ENCODE measurements at regions not wholly inside any gene's neighbourhood (a gene's known extent, or its start where the extent isn't known, plus 50 kb on each side); places are given as distances from the start of the nearest gene placed in this dataset.

GRCh38 chr6:121917263-121917829 is 481.9 kb downstream of the GJA1 start:
- no peak overlapping the region for H3K4me2 ChIP-seq (ENCODE audit: low read length)
- H3F3A ChIP-seq (ENCODE audit: low read length, unreplicated experiment): no peaks in the 10 kb centered on the region
- TF ChIP-seq EZH2phosphoT487 (IDR thresholded peaks at IDR 0.05; ENCODE audit: borderline replicate concordance, low read length) (no peak), CTCF (conservative IDR thresholded peaks at IDR 0.05; ENCODE audit: low read depth, low read length) (no peak), EZH2 (IDR thresholded peaks at IDR 0.05; ENCODE audit: low read length, unreplicated experiment) (no peak)
- no peak overlapping the region for H3K4me3 ChIP-seq (ENCODE audit: low read length)
- H3K27ac ChIP-seq (ENCODE audit: low read length): no peak overlapping the region
- BruUV-seq (replicated peaks): no TSS peak
- no peak overlapping the region for H3K9ac ChIP-seq (ENCODE audit: low read length)
- CTCF ChIA-PET: no interaction called here
- H3K36me3 ChIP-seq (ENCODE audit: low read depth, low read length): no peaks in the 10 kb centered on the region
- no peaks in the 10 kb centered on the region for H4K20me1 ChIP-seq (ENCODE audit: low read length)
- H3K4me1 ChIP-seq (ENCODE audit: insufficient read depth, low read length): no peaks in the 10 kb centered on the region
- POLR2A ChIA-PET (ENCODE audit: unreplicated experiment): no interaction called here
- intact Hi-C loops (cut with micrococcal nuclease): no loop called here
- no peak overlapping the region for H2AFZ ChIP-seq (ENCODE audit: low read length)
- DNase-seq (no peak), ATAC-seq (no peak)
- H3K9me3 ChIP-seq (ENCODE audit: low read length): no peaks in the 10 kb centered on the region
- H3K9me2 ChIP-seq (replicated peaks; ENCODE audit: low read length): no peaks in the 10 kb centered on the region
- no peaks in the 10 kb centered on the region for H3K27me3 ChIP-seq (ENCODE audit: low read length)
- H3K79me2 ChIP-seq (ENCODE audit: low read length): no peaks in the 10 kb centered on the region

- Histone ChIP-seq H3K4me2 (ENCODE audit: low read length) (no peak overlapping the region), H2AFZ (ENCODE audit: low read length) (no peak overlapping the region), H3K9ac (ENCODE audit: low read length) (no peak overlapping the region), H3K4me1 (ENCODE audit: insufficient read depth, low read length) (no peaks in the 10 kb centered on the region), H4K20me1 (ENCODE audit: low read length) (no peaks in the 10 kb centered on the region), H3K9me2 (replicated peaks; ENCODE audit: low read length) (no peaks in the 10 kb centered on the region), H3K27me3 (ENCODE audit: low read length) (no peaks in the 10 kb centered on the region), H3K4me3 (ENCODE audit: low read length) (no peak overlapping the region), H3K36me3 (ENCODE audit: low read depth, low read length) (no peaks in the 10 kb centered on the region), H3F3A (ENCODE audit: low read length, unreplicated experiment) (no peaks in the 10 kb centered on the region), H3K9me3 (ENCODE audit: low read length) (no peaks in the 10 kb centered on the region), H3K27ac (ENCODE audit: low read length) (no peak overlapping the region), H3K79me2 (ENCODE audit: low read length) (no peaks in the 10 kb centered on the region)
- DNase-seq (no peak), ATAC-seq (no peak)
- no TSS peak for BruUV-seq (replicated peaks)
- POLR2A ChIA-PET (ENCODE audit: unreplicated experiment): no interaction called here
- TF ChIP-seq EZH2phosphoT487 (IDR thresholded peaks at IDR 0.05; ENCODE audit: borderline replicate concordance, low read length): no peak
- no peak for TF ChIP-seq EZH2 (IDR thresholded peaks at IDR 0.05; ENCODE audit: low read length, unreplicated experiment)
- CTCF ChIA-PET: no interaction called here
- intact Hi-C loops (cut with micrococcal nuclease): no loop called here
Observed at GRCh38 chr6:121917834-121918559, 481.5 kb upstream of the HSF2 start.

- Histone ChIP-seq H3K4me2 (ENCODE audit: low read length) (no peak overlapping the region), H3K9ac (ENCODE audit: low read length) (no peak overlapping the region), H2AFZ (ENCODE audit: low read length) (no peak overlapping the region), H4K20me1 (ENCODE audit: low read length) (no peaks in the 10 kb centered on the region), H3K9me2 (replicated peaks; ENCODE audit: low read length) (no peaks in the 10 kb centered on the region), H3K4me3 (ENCODE audit: low read length) (no peak overlapping the region), H3K36me3 (ENCODE audit: low read depth, low read length) (no peaks in the 10 kb centered on the region), H3K79me2 (ENCODE audit: low read length) (no peaks in the 10 kb centered on the region), H3K27ac (ENCODE audit: low read length) (no peak overlapping the region), H3K9me3 (ENCODE audit: low read length) (no peaks in the 10 kb centered on the region), H3K27me3 (ENCODE audit: low read length) (no peaks in the 10 kb centered on the region), H3F3A (ENCODE audit: low read length, unreplicated experiment) (no peaks in the 10 kb centered on the region), H3K4me1 (ENCODE audit: insufficient read depth, low read length) (no peaks in the 10 kb centered on the region)
- ATAC-seq: no peak
- no peak for DNase-seq
- intact Hi-C loops (cut with micrococcal nuclease): no loop called here
- TF ChIP-seq CTCF (conservative IDR thresholded peaks at IDR 0.05; ENCODE audit: low read depth, low read length) (no peak), EZH2phosphoT487 (IDR thresholded peaks at IDR 0.05; ENCODE audit: borderline replicate concordance, low read length) (no peak), EZH2 (IDR thresholded peaks at IDR 0.05; ENCODE audit: low read length, unreplicated experiment) (no peak)
- ChIA-PET CTCF (no interaction called here), POLR2A (ENCODE audit: unreplicated experiment) (no interaction called here)
- BruUV-seq (replicated peaks): no TSS peak
Observed at GRCh38 chr6:121920616-121921015, 478.8 kb upstream of the HSF2 start.

Measured in PC-3 (cell line).